ENCODE measurements at regions not wholly inside any gene's neighbourhood (a gene's known extent, or its start where the extent isn't known, plus 50 kb on each side); places are given as distances from the start of the nearest gene placed in this dataset.

DNA sequence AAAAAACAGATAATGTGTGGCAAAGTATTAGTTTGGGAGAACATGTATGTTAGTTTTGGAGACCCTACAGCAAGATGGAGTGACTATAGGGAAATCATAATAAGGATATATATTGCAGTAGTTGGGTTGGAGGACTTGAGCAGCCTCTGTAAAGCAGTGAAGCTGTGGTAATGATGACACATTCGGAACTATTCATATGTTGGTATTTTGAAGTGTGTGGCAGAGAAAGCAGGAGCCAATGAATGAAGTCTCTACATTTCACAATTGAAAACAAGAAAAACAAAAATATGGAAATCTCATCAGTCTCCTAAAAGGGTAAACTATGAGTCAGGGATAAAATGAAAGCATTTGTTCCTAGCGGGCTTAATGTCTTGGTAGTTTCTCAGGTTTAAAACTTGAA, 645.9 kb downstream of the OTOL1 start:
- H3K9me3 ChIP-seq (ENCODE audit: control insufficient read depth, insufficient read depth, low read length): no peaks in the 10 kb centered on the region
- H3K27ac ChIP-seq (ENCODE audit: low read depth, low read length): no peak overlapping the region
- POLR2A ChIA-PET: no interaction called here
- DNase-seq (ENCODE audit: low read depth, low spot score): no peak
- CTCF ChIA-PET: no interaction called here
- no peak overlapping the region for H3K4me3 ChIP-seq (ENCODE audit: low read depth, low read length)
- TF ChIP-seq, protein P1, sequence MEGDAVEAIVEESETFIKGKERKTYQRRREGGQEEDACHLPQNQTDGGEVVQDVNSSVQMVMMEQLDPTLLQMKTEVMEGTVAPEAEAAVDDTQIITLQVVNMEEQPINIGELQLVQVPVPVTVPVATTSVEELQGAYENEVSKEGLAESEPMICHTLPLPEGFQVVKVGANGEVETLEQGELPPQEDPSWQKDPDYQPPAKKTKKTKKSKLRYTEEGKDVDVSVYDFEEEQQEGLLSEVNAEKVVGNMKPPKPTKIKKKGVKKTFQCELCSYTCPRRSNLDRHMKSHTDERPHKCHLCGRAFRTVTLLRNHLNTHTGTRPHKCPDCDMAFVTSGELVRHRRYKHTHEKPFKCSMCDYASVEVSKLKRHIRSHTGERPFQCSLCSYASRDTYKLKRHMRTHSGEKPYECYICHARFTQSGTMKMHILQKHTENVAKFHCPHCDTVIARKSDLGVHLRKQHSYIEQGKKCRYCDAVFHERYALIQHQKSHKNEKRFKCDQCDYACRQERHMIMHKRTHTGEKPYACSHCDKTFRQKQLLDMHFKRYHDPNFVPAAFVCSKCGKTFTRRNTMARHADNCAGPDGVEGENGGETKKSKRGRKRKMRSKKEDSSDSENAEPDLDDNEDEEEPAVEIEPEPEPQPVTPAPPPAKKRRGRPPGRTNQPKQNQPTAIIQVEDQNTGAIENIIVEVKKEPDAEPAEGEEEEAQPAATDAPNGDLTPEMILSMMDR (IDR thresholded peaks at IDR 0.05; ENCODE audit: low read depth, low read length): no peak
- no peaks in the 10 kb centered on the region for H3K27me3 ChIP-seq (ENCODE audit: control insufficient read depth, insufficient read depth, low read length)

DNA sequence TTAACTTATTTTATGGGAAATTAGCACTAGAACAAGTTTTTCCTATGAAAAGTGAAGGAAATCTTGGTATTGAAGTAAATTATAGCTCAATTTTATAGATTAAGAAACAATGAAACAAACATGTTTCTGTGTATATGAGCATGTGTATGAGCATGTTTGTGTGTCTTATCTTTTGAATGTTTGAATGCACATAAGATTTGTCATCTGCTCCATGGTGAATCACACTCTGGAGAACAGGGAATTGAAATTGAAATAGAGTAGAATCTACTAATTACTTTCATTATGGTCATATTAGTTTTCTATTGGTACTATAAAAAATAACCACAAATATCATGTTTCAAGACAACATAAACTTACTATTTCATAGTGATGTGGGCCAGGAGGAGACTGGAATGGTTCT, 646.6 kb downstream of the OTOL1 start:
- Histone ChIP-seq H3K27me3 (ENCODE audit: control insufficient read depth, insufficient read depth, low read length) (no peaks in the 10 kb centered on the region), H3K27ac (ENCODE audit: low read depth, low read length) (no peak overlapping the region), H3K4me3 (ENCODE audit: low read depth, low read length) (no peak overlapping the region), H3K9me3 (ENCODE audit: control insufficient read depth, insufficient read depth, low read length) (no peaks in the 10 kb centered on the region)
- POLR2A ChIA-PET: no interaction called here
- CTCF ChIA-PET: no interaction called here
- no peak for DNase-seq (ENCODE audit: low read depth, low spot score)
- TF ChIP-seq, protein P1 (IDR thresholded peaks at IDR 0.05; ENCODE audit: low read depth, low read length): no peak

DNA sequence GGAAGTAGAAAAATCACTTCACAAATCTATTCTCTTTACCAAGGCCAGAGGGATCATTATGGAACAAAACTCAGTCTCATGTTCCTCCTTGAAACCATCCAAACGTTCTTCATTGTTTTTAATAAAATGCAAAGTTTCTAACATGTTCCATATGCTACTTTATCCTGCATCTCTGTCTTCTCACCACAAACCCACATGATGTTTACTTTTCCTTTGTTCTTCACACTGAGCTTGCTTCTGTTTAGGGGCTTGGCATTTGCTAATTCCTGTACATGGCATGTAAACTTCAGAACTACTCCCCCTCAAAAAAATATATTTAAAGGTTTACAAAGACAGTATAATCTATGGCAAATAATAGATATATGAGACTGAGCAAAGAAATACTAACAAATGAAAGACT, 651.4 kb downstream of the OTOL1 start:
- H3K9me3 ChIP-seq (ENCODE audit: control insufficient read depth, insufficient read depth, low read length): no peaks in the 10 kb centered on the region
- no peak overlapping the region for H3K4me3 ChIP-seq (ENCODE audit: low read depth, low read length)
- no peaks in the 10 kb centered on the region for H3K27me3 ChIP-seq (ENCODE audit: control insufficient read depth, insufficient read depth, low read length)
- ChIA-PET CTCF (no interaction called here), POLR2A (no interaction called here)
- H3K27ac ChIP-seq (ENCODE audit: low read depth, low read length): no peak overlapping the region
- no peak for DNase-seq (ENCODE audit: low read depth, low spot score)
- TF ChIP-seq, protein P1 (IDR thresholded peaks at IDR 0.05; ENCODE audit: low read depth, low read length): no peak

DNA sequence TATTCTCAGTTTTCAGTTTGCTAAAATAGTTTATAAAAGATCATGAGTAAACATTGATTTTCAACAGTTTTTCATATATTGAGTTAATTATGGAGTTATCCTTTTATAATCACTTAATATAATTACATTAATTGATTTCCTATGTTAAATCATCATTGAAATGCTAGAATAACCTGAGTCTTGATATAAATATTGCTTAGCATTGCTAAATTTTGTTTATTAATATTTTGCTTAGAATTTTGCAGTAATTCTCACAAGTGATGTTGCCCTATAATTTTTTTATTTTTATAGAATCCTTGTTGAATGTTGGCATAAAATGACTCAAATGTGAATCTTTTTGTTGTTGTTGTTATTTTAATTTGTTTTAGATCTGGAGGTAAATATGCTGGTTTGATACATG, 654.2 kb downstream of the OTOL1 start:
- no peak overlapping the region for H3K27ac ChIP-seq (ENCODE audit: low read depth, low read length)

DNA sequence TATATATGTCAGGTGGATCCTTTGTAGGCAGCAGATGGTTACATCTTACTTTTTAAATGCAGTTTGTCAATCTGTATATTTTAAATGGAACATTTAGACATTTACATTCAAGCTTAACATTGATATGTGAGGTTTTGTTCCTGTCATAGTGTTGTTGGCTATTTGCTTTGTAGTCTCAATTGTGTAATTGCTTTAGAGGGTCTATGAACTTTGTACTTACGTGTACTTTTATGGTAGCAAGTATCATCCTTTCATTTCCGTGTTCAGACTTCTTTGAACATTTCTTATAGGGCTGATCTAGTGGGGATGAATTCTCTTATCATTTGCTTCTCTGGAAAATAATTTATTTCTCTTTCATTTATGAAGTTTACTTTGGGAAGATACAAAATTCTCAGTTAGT, 656.0 kb downstream of the OTOL1 start:
- no peaks in the 10 kb centered on the region for H3K9me3 ChIP-seq (ENCODE audit: control insufficient read depth, insufficient read depth, low read length)
- TF ChIP-seq, protein P1 (IDR thresholded peaks at IDR 0.05; ENCODE audit: low read depth, low read length): no peak
- DNase-seq (ENCODE audit: low read depth, low spot score): no peak
- H3K27me3 ChIP-seq (ENCODE audit: control insufficient read depth, insufficient read depth, low read length): no peaks in the 10 kb centered on the region
- CTCF ChIA-PET: no interaction called here
- POLR2A ChIA-PET: no interaction called here
- H3K4me3 ChIP-seq (ENCODE audit: low read depth, low read length): no peak overlapping the region
- H3K27ac ChIP-seq (ENCODE audit: low read depth, low read length): no peak overlapping the region

More for the DNA sequence above, 654.2 kb downstream of the OTOL1 start:
- Histone ChIP-seq H3K27me3 (ENCODE audit: control insufficient read depth, insufficient read depth, low read length) (no peaks in the 10 kb centered on the region), H3K4me3 (ENCODE audit: low read depth, low read length) (no peak overlapping the region), H3K9me3 (ENCODE audit: control insufficient read depth, insufficient read depth, low read length) (no peaks in the 10 kb centered on the region)
- no peak for DNase-seq (ENCODE audit: low read depth, low spot score)
- CTCF ChIA-PET: no interaction called here
- TF ChIP-seq, protein P1 (IDR thresholded peaks at IDR 0.05; ENCODE audit: low read depth, low read length): no peak
- POLR2A ChIA-PET: no interaction called here
